Activated CD4-positive, alpha-beta T cell treated with anti-CD3 and anti-CD28 coated beads, Interleukin-2, amount 50 U/mL, for 48 hours (primary cell): ENCODE measurements at regions not wholly inside any gene's neighbourhood (a gene's known extent, or its start where the extent isn't known, plus 50 kb on each side); places are given as distances from the start of the nearest gene placed in this dataset.

ENCODE experiments used
- DNase-seq, 2 experiments: peaks; one replicate each; pipeline ENCODE4 v3.0.0-alpha.2; 2020

- no peak for DNase-seq
These were observed 88.5 kb downstream of the ELAPOR2 start for GRCh38 chr7:86970986-86971385.

GRCh38 chr7:86970547-86970946 is 88.9 kb downstream of the ELAPOR2 start:
- DNase-seq: no peak

DNA sequence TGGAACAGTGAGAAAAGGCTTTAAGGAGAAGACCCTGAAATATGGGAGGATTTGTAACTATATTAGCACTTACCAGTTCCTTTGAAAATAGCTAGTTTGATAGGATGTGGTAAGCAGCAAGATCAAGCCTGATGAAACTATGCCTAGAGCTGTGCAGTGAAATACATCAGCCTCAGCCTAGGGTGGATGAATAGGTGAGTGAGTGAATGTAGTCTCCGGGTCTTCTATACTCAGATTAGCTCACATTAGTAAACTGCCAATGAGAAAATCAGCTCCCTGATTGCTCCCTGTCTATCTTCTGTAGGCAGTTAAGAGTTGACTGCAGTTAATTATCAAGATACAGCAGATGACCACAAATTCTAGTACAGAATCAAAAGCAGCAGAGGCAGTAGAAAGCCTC is 89.6 kb downstream of the ELAPOR2 start:
- DNase-seq: no peak

GRCh38 chr7:86968618-86969017 is 90.8 kb downstream of the ELAPOR2 start:
- DNase-seq: no peak

GRCh38 chr7:86966916-86967315 is 92.5 kb downstream of the ELAPOR2 start:
- DNase-seq: no peak

- no peak for DNase-seq
These were observed 93.7 kb downstream of the ELAPOR2 start for GRCh38 chr7:86965727-86966120.

- DNase-seq: no peak
These were observed 94.3 kb downstream of the ELAPOR2 start for GRCh38 chr7:86964973-86965726.

DNA sequence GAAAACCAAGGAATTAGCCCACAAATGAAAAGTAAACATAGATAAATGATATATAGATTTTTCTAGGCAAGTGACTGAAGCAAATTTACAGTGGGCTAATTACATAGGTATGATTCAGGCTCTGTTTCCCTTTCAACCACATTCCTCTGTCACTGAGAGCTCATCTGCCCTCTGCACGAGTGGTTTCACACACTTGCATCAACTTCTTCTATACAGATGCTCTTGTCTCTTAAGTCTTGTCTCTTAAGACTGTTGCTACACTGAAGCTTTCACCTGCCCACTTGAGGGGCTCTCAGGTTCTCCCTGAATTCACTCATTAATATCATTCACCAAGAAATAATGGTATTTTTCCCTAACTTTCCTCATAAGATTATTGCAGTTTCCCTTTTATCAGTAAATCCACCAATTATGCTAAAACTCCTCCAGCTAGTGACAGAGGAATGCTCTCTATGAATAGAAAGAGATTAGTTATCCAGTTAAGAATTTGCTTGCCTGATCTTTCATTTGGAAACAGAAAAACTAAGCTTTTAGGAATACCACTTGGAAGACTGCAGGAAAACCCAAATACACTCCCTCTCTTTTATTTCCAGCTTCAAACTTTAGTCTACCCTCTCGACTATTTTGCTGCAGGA is 95.7 kb downstream of the ELAPOR2 start:
- DNase-seq: no peak

DNA sequence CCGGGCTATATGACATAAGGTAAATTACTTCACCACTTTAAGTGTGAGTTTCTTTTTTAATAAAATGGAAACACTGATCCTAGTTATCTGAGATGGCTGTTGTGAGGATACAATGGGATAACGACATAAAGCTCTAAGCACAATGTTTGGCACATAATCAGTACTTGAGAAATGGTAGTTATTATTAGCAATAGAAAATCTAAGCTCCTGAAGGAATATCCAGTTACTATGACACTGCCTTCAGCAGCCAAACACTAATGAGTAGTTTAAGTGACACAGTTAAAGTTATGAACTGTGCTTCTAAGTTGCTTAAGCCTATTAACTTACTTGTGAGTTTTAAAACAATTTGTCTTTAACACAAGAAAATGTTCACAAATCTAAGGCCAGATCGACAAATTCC is 96.8 kb downstream of the ELAPOR2 start:
- DNase-seq: no peak

GRCh38 chr7:86961686-86962085 is 97.8 kb downstream of the ELAPOR2 start:
- no peak for DNase-seq

- no peak for DNase-seq
These were observed 101.1 kb downstream of the ELAPOR2 start for GRCh38 chr7:86958380-86958779.

GRCh38 chr7:86956567-86956966 is 102.9 kb downstream of the ELAPOR2 start:
- no peak for DNase-seq

- no peak for DNase-seq
These were observed 103.5 kb downstream of the ELAPOR2 start for GRCh38 chr7:86955895-86956503.

DNA sequence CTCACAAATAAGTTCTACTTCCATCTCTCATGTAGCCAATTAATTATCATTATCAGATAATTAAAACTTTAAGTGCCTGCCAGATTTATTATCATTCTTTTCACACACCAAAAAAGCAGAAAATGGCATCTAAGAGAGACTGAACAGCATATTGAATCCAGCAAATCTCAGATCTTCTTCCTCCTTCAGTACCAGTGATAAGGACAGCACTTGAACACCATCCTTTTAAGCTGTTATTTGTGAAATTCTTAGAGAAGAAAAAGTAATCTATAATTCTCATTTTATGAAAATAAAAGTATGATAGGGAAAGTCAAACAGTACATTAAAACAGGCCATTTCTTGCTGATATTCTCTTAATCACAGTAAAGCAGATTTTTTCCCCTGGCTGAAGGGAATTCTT is 104.5 kb downstream of the ELAPOR2 start:
- no peak for DNase-seq

GRCh38 chr7:86953653-86954336 is 105.7 kb downstream of the ELAPOR2 start:
- no peak for DNase-seq

DNA sequence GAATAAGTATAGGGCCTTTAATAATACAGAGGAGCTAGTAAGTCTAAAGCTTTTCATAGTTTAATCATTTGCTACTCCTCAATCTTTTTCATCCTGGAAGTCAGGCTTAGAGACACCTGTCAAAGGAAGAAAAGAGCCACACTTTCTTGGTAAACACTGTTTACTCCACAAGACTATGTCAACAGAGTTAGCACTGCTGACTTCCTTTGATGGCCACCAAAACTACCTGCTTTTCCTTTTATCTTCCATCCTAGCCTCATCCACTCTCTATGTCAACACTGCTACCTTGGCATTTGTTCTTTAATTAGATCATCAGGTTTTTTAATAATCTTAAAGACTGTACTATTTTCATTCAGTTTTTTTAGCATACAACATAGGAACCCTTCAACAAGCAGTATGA is 106.2 kb downstream of the ELAPOR2 start:
- DNase-seq: no peak

DNA sequence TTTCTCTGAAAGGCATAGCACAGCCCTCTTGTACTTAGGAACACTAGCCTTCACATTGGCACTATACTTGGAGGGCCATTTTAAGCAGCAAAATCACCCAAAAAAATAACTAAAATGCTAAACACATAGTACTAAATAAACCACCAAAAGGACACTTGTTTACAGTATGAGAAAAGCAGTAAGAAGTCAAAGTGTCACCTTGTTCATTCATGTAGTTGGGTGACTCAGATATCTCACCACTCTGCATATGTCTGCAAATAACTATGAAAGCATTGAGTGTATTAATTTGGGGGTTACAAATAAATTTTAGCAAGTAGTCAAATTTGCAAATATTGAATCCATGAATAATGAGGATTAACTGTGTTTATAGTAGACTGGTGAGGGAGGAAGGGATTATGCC is 107.6 kb downstream of the ELAPOR2 start:
- no peak for DNase-seq

DNA sequence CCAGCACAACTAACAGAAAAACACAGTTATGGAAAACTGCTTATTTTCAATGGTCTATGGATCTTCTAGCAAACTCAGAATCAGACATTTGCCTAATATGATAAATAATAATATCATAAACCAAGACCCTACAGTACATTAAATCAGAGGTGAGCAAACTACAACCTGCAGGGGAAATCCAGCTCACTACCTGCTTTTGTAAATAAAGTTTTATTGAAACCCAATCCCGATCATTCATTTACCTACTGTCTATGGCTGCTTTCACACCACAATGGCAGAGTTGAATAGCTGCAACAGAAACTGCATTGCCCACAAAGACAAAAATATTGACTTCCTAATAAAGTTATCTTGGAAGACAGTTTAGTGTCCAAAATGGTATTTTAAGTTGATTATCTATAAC is 108.5 kb downstream of the ELAPOR2 start:
- DNase-seq: no peak

DNA sequence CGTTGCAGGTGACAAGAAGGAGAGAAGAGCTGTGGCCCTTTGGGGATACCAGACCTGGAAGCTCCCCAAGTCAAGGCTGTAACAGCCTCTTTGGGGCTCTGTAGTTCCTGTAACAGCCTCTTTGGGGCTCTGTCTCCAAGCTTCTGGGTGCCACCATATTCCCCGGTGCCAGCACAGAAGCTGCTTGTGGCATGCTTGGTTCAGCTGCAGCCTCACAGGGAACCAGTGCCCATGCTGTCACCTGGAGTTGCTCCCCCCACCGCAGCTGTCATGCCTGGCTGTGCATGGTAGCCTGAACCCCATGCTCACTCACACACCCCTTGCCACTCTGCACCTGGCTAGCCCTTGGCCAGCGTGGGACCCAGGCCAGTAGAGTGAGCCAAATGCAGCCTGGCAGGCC is 109.1 kb downstream of the ELAPOR2 start:
- DNase-seq: no peak

DNA sequence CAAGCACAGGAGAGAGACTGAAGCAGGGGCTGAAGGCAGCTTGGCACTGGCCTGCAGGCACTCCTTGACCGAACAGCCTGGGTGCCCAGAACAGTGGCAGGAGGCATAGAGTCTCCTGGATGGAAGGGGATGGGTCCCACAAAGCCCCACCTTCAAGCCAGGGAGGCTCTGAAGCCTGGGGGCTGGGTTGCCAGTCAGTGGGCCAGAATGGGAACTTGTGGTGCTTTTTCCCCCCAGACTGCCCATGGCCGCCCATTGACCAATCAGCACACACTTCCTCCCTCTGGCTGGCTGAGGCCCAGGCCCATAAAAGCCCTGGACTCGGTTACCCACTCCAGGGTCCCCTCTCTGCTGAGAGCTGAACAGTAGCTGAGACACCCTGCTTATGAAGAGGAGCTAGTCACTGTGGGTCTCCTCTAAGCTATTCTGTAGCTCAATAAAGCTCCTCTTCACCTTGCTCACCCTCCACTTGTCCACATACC is 109.6 kb downstream of the ELAPOR2 start:
- DNase-seq: no peak

GRCh38 chr7:86949052-86949778 is 110.2 kb downstream of the ELAPOR2 start:
- DNase-seq: no peak

- no peak for DNase-seq
These were observed 111.5 kb downstream of the ELAPOR2 start for GRCh38 chr7:86947929-86948328.

GRCh38 chr7:86943447-86943846 is 116.0 kb downstream of the ELAPOR2 start:
- DNase-seq: no peak
